MM.1S (cell line): ENCODE measurements at regions not wholly inside any gene's neighbourhood (a gene's known extent, or its start where the extent isn't known, plus 50 kb on each side); places are given as distances from the start of the nearest gene placed in this dataset.

ENCODE experiments used
- CTCF ChIP-seq: fragments of 300-600 bp; sonication (generic); IDR thresholded peaks from 2 replicates; pipeline ENCODE4 v1.5.1; 2016; ENCODE audit warnings: antibody characterized with exemption, low read length, mixed read lengths
- EZH2 ChIP-seq: fragments of 300-600 bp; sonication (generic); optimal IDR thresholded peaks from 2 replicates; pipeline ENCODE3; 2017; ENCODE audit warnings: low read depth, mild to moderate bottlenecking, antibody characterized with exemption, low read length, mixed read lengths

GRCh38 chrX:115388879-115389278 lies 99.4 kb downstream of the LUZP4 start:
- no peak for TF ChIP-seq CTCF
- TF ChIP-seq EZH2, result no peak
